Liver (tissue), 3 donors: ENCODE measurements at regions not wholly inside any gene's neighbourhood (a gene's known extent, or its start where the extent isn't known, plus 50 kb on each side); places are given as distances from the start of the nearest gene placed in this dataset.

ENCODE experiments used
- FOXA1 ChIP-seq: IDR thresholded peaks from 2 replicates; pipeline ENCODE4 v1.6.1; 2016; ENCODE audit warnings: antibody characterized with exemption
- JUND ChIP-seq, 2 donors: IDR thresholded peaks; 2 replicates each; pipeline ENCODE4 v1.6.1; 2016; ENCODE audit warnings: antibody characterized with exemption in 2 of 2
- RAD21 ChIP-seq, 2 donors: IDR thresholded peaks; 2 replicates each; pipeline ENCODE4 v1.6.1; 2016; ENCODE audit warnings: antibody characterized with exemption in 2 of 2, mild to moderate bottlenecking in 2 of 2
- RXRA ChIP-seq, 2 donors: IDR thresholded peaks; 2 replicates each; pipeline ENCODE4 v1.6.1; 2017 to 2018; ENCODE audit warnings: antibody characterized with exemption in 2 of 2, mild to moderate bottlenecking in 1 of 2
- SP1 ChIP-seq: IDR thresholded peaks from 2 replicates; pipeline ENCODE4 v1.6.1; 2018; ENCODE audit warnings: antibody characterized with exemption, mild to moderate bottlenecking
- YY1 ChIP-seq: IDR thresholded peaks from 2 replicates; pipeline ENCODE4 v1.6.1; 2016; ENCODE audit warnings: antibody characterized with exemption, mild to moderate bottlenecking
- TF ChIP-seq, protein P1 (sequence below): fragments of 150-350 bp; IDR thresholded peaks from 2 replicates; pipeline ENCODE4 v1.5.1; 2017; ENCODE audit warnings: improper control_type of control experiment, low read depth, low read length; ENCODE audit not compliant: missing input control
- TF ChIP-seq, protein P2 (sequence below): IDR thresholded peaks from 2 replicates; pipeline ENCODE4 v1.6.1; 2016; ENCODE audit warnings: antibody characterized with exemption
- TF ChIP-seq, protein P3 (sequence below): IDR thresholded peaks from 2 replicates; pipeline ENCODE4 v1.6.1; 2016; ENCODE audit warnings: antibody characterized with exemption, mild to moderate bottlenecking
- donor health status: healthy.
- donor health status: healthy.

DNA sequence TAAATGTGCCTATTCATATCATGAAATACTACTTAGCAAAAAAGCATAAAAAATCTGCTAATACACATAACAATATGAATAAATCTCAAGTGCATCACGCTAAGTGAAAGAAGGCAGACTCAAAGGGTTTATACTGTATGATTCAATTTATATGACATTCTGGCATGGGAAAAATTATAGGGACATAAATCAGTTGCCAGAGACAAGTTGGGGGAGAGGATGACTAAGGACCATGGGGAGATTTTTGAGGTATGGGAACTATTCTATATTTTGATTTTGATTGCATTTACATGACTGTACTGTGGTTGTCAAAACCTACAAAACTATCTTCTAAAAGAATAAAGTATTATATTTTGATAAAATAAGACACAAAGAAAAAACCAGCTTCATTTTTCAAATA lies 650.3 kb upstream of the NR5A2 start:
- TF ChIP-seq, protein P1, sequence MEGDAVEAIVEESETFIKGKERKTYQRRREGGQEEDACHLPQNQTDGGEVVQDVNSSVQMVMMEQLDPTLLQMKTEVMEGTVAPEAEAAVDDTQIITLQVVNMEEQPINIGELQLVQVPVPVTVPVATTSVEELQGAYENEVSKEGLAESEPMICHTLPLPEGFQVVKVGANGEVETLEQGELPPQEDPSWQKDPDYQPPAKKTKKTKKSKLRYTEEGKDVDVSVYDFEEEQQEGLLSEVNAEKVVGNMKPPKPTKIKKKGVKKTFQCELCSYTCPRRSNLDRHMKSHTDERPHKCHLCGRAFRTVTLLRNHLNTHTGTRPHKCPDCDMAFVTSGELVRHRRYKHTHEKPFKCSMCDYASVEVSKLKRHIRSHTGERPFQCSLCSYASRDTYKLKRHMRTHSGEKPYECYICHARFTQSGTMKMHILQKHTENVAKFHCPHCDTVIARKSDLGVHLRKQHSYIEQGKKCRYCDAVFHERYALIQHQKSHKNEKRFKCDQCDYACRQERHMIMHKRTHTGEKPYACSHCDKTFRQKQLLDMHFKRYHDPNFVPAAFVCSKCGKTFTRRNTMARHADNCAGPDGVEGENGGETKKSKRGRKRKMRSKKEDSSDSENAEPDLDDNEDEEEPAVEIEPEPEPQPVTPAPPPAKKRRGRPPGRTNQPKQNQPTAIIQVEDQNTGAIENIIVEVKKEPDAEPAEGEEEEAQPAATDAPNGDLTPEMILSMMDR, result no peak
- TF ChIP-seq RAD21 (IDR thresholded peaks at IDR 0.05), result no peak
- no peak for TF ChIP-seq JUND (IDR thresholded peaks at IDR 0.05)
- TF ChIP-seq, protein P2, sequence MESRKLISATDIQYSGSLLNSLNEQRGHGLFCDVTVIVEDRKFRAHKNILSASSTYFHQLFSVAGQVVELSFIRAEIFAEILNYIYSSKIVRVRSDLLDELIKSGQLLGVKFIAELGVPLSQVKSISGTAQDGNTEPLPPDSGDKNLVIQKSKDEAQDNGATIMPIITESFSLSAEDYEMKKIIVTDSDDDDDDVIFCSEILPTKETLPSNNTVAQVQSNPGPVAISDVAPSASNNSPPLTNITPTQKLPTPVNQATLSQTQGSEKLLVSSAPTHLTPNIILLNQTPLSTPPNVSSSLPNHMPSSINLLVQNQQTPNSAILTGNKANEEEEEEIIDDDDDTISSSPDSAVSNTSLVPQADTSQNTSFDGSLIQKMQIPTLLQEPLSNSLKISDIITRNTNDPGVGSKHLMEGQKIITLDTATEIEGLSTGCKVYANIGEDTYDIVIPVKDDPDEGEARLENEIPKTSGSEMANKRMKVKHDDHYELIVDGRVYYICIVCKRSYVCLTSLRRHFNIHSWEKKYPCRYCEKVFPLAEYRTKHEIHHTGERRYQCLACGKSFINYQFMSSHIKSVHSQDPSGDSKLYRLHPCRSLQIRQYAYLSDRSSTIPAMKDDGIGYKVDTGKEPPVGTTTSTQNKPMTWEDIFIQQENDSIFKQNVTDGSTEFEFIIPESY, result no peak
- no peak for TF ChIP-seq YY1
- TF ChIP-seq, protein P3, sequence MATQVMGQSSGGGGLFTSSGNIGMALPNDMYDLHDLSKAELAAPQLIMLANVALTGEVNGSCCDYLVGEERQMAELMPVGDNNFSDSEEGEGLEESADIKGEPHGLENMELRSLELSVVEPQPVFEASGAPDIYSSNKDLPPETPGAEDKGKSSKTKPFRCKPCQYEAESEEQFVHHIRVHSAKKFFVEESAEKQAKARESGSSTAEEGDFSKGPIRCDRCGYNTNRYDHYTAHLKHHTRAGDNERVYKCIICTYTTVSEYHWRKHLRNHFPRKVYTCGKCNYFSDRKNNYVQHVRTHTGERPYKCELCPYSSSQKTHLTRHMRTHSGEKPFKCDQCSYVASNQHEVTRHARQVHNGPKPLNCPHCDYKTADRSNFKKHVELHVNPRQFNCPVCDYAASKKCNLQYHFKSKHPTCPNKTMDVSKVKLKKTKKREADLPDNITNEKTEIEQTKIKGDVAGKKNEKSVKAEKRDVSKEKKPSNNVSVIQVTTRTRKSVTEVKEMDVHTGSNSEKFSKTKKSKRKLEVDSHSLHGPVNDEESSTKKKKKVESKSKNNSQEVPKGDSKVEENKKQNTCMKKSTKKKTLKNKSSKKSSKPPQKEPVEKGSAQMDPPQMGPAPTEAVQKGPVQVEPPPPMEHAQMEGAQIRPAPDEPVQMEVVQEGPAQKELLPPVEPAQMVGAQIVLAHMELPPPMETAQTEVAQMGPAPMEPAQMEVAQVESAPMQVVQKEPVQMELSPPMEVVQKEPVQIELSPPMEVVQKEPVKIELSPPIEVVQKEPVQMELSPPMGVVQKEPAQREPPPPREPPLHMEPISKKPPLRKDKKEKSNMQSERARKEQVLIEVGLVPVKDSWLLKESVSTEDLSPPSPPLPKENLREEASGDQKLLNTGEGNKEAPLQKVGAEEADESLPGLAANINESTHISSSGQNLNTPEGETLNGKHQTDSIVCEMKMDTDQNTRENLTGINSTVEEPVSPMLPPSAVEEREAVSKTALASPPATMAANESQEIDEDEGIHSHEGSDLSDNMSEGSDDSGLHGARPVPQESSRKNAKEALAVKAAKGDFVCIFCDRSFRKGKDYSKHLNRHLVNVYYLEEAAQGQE, result no peak
- TF ChIP-seq FOXA1, result no peak
- TF ChIP-seq SP1, result no peak
- TF ChIP-seq RXRA (IDR thresholded peaks at IDR 0.05), result no peak
